HT1080 (cell line): ENCODE measurements at regions not wholly inside any gene's neighbourhood (a gene's known extent, or its start where the extent isn't known, plus 50 kb on each side); places are given as distances from the start of the nearest gene placed in this dataset.

Source experiments
- DNase-seq: peaks from one replicate; pipeline ENCODE4 v3.0.0-alpha.2; 2015; ENCODE audit warnings: low read depth

- no peak for DNase-seq
These were observed 67.6 kb downstream of the NMUR2 start for GRCh38 chr5:152337484-152337883.

GRCh38 chr5:152335461-152335860, 69.6 kb downstream of the NMUR2 start:
- no peak for DNase-seq

GRCh38 chr5:152332716-152333460, 72.2 kb downstream of the NMUR2 start:
- no peak for DNase-seq

- peak; percentile 14 for DNase-seq
These were observed 73.4 kb downstream of the NMUR2 start for GRCh38 chr5:152331718-152332117.

- DNase-seq = no peak
These were observed 74.1 kb downstream of the NMUR2 start for GRCh38 chr5:152331006-152331405.

- DNase-seq = no peak
These were observed 75.3 kb downstream of the NMUR2 start for GRCh38 chr5:152329761-152330283.

GRCh38 chr5:152329207-152329606, 75.9 kb downstream of the NMUR2 start:
- DNase-seq = no peak

- no peak for DNase-seq
These were observed 89.1 kb downstream of the NMUR2 start for GRCh38 chr5:152315942-152316341.

- no peak for DNase-seq
These were observed 90.8 kb downstream of the NMUR2 start for GRCh38 chr5:152314196-152314829.

GRCh38 chr5:152309926-152310450, 95.1 kb downstream of the NMUR2 start:
- DNase-seq = no peak

GRCh38 chr5:152306386-152306785, 98.7 kb downstream of the NMUR2 start:
- no peak for DNase-seq

GRCh38 chr5:152305525-152305924, 99.6 kb downstream of the NMUR2 start:
- DNase-seq = no peak

GRCh38 chr5:152303841-152304240, 101.2 kb downstream of the NMUR2 start:
- no peak for DNase-seq

- no peak for DNase-seq
These were observed 107.2 kb downstream of the NMUR2 start for GRCh38 chr5:152297866-152298265.

GRCh38 chr5:152293189-152293588, 111.9 kb downstream of the NMUR2 start:
- no peak for DNase-seq

GRCh38 chr5:152290181-152290580, 114.9 kb downstream of the NMUR2 start:
- no peak for DNase-seq

GRCh38 chr5:152288917-152289595, 116.0 kb downstream of the NMUR2 start:
- no peak for DNase-seq

GRCh38 chr5:152288499-152288898, 116.6 kb downstream of the NMUR2 start:
- no peak for DNase-seq

GRCh38 chr5:152285764-152286163, 119.3 kb downstream of the NMUR2 start:
- DNase-seq = no peak

GRCh38 chr5:152282331-152282730, 122.7 kb downstream of the NMUR2 start:
- no peak for DNase-seq

- no peak for DNase-seq
These were observed 127.1 kb downstream of the NMUR2 start for GRCh38 chr5:152277936-152278335.

- DNase-seq = no peak
These were observed 130.9 kb downstream of the NMUR2 start for GRCh38 chr5:152274224-152274623.
